ENCODE measurements at regions not wholly inside any gene's neighbourhood (a gene's known extent, or its start where the extent isn't known, plus 50 kb on each side); places are given as distances from the start of the nearest gene placed in this dataset.

DNA sequence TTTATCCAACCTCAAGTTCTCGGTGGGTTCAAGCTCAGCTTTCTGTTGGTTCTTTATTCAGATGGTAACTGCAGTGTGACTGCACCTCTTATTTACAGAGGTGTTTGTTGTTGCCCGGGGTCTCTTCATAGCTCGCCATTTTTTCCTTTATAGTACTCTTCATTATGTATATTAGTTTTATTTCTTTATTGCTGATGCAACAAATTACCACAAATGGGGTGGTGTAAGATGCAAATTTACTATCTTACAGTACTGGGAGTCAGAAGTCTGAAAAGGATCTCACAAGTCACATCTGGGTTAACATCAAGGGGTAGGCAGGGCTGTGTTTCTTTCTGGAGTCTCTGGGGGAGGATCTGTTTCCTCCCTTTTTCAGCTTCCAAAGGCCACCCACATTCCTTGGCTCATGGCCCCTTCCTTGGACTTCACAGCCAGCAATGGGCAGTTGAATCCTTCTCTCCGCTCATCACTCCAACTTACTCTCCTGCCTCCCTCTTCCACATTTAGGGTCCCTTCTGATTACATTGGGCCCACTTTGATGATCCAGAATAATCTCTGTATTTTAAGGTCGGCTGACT lies 241.2 kb downstream of the HAPSTR1 start:
- Mint-ChIP-seq H3K4me3 (ENCODE audit: low read depth, unreplicated experiment) (no peak overlapping the region), H3K9me3 (ENCODE audit: low read depth, unreplicated experiment) (peaks cover 3% of the 10 kb centered on the region), H3K36me3 (ENCODE audit: insufficient read depth, unreplicated experiment) (no peaks in the 10 kb centered on the region), H3K27ac (ENCODE audit: unreplicated experiment) (no peak overlapping the region), H3K27me3 (ENCODE audit: unreplicated experiment) (peaks cover 29% of the 10 kb centered on the region), H3K4me1 (ENCODE audit: low read depth, unreplicated experiment) (peaks cover 9% of the 10 kb centered on the region)
- no TSS peak for BruUV-seq (replicated peaks)
- TF ChIP-seq, protein P1, sequence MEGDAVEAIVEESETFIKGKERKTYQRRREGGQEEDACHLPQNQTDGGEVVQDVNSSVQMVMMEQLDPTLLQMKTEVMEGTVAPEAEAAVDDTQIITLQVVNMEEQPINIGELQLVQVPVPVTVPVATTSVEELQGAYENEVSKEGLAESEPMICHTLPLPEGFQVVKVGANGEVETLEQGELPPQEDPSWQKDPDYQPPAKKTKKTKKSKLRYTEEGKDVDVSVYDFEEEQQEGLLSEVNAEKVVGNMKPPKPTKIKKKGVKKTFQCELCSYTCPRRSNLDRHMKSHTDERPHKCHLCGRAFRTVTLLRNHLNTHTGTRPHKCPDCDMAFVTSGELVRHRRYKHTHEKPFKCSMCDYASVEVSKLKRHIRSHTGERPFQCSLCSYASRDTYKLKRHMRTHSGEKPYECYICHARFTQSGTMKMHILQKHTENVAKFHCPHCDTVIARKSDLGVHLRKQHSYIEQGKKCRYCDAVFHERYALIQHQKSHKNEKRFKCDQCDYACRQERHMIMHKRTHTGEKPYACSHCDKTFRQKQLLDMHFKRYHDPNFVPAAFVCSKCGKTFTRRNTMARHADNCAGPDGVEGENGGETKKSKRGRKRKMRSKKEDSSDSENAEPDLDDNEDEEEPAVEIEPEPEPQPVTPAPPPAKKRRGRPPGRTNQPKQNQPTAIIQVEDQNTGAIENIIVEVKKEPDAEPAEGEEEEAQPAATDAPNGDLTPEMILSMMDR (IDR thresholded peaks at IDR 0.05; ENCODE audit: unreplicated experiment): no peak
- CTCF ChIA-PET: interaction anchor here (0.6 kb wide), 1 partner anchor 92 kb away, joined by 7 read pairs; no protein-coding TSS in a partner anchor
- no peak for DNase-seq
- intact Hi-C loops (cut with micrococcal nuclease; ENCODE audit: unreplicated experiment): no loop called here

DNA sequence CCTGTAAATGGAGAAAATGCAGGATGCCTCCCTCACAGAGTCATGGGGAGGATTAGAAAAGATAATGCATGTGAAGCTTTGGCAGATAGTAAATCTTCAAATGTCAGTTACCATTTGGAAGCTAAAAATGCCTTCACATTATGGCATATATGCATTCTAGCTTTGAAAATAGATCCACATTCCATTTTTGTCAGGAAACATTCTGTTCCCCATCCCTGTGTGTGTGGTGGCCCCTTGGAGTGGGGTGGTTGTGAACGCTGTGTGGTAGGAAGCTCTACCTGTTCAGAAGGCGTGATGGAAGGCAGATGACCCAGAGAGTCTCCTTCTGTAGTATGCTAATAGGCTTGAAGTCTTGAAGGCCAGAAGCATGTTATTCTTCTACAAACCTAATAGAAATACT lies 242.0 kb downstream of the HAPSTR1 start:
- H3K27ac Mint-ChIP-seq (ENCODE audit: unreplicated experiment): no peak overlapping the region
- intact Hi-C loops (cut with micrococcal nuclease; ENCODE audit: unreplicated experiment): no loop called here
- DNase-seq: no peak
- peaks cover 2% of the 10 kb centered on the region for H3K4me1 Mint-ChIP-seq (ENCODE audit: low read depth, unreplicated experiment)
- H3K36me3 Mint-ChIP-seq (ENCODE audit: insufficient read depth, unreplicated experiment): no peaks in the 10 kb centered on the region
- TF ChIP-seq, protein P1 (IDR thresholded peaks at IDR 0.05; ENCODE audit: unreplicated experiment): no peak
- CTCF ChIA-PET: no interaction called here
- H3K4me3 Mint-ChIP-seq (ENCODE audit: low read depth, unreplicated experiment): no peak overlapping the region
- no TSS peak for BruUV-seq (replicated peaks)
- peaks cover 28% of the 10 kb centered on the region for H3K27me3 Mint-ChIP-seq (ENCODE audit: unreplicated experiment)
- peaks cover 3% of the 10 kb centered on the region for H3K9me3 Mint-ChIP-seq (ENCODE audit: low read depth, unreplicated experiment)

DNA sequence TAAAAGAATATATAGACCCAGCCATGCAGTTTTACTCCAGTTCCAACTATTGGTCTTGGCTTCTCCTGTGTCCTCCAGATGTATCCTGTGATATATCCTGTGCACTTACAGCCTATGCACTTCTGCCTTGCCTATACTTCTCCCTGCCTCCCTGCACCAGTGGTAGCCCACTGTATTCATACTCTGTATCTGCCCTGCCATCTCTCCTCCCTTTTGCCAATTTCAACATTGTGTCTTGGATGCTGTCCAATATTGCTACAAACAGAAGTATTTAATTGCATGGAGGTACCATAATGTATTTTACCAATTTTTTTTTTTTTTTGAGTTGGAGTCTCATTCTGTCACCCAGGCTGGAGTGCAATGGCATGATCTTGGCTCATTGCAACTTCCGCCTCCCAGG lies 242.7 kb downstream of the HAPSTR1 start:
- Mint-ChIP-seq H3K9me3 (ENCODE audit: low read depth, unreplicated experiment) (peaks cover 3% of the 10 kb centered on the region), H3K36me3 (ENCODE audit: insufficient read depth, unreplicated experiment) (no peaks in the 10 kb centered on the region), H3K4me1 (ENCODE audit: low read depth, unreplicated experiment) (no peaks in the 10 kb centered on the region), H3K27me3 (ENCODE audit: unreplicated experiment) (peaks cover 24% of the 10 kb centered on the region), H3K4me3 (ENCODE audit: low read depth, unreplicated experiment) (no peak overlapping the region), H3K27ac (ENCODE audit: unreplicated experiment) (no peak overlapping the region)
- no peak for DNase-seq
- CTCF ChIA-PET: no interaction called here
- intact Hi-C loops (cut with micrococcal nuclease; ENCODE audit: unreplicated experiment): no loop called here
- BruUV-seq (replicated peaks): no TSS peak
- TF ChIP-seq, protein P1 (IDR thresholded peaks at IDR 0.05; ENCODE audit: unreplicated experiment): no peak

DNA sequence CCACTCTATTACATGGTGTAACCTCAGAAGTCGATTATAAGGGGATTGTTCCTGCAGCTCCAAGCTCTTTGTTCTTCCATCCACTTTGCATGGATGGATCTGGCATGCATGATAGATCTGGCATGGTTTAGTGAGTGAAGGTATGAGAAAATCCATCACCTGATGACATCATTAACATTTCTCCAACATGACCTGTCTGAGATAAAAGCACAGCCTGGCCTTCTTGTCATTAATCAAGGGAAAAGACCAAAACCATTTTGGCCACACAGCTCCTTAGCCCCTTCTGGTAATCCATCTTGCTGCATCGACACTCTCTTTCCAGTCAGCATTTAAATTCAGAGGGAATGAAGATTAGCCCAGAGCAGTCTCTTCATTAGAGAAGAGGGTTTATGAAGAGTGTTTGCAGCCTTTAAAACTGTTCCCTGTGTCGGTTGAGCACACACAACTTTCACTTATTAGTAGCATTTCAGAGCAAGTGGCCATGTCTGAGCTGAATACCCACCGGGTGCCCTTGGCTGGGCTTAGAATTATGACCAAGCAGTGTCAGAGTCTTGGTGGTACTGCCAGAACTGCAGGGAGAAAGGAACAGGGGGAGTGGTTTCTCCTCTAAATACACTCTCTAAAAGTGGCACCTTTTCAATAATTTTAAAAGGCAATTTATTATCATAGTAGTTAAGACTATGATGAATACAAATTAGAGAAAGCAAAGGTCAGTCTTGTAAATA lies 246.0 kb downstream of the HAPSTR1 start:
- Mint-ChIP-seq H3K27me3 (ENCODE audit: unreplicated experiment) (peaks cover 11% of the 10 kb centered on the region), H3K36me3 (ENCODE audit: insufficient read depth, unreplicated experiment) (no peaks in the 10 kb centered on the region), H3K27ac (ENCODE audit: unreplicated experiment) (no peak overlapping the region), H3K4me3 (ENCODE audit: low read depth, unreplicated experiment) (no peak overlapping the region), H3K4me1 (ENCODE audit: low read depth, unreplicated experiment) (no peaks in the 10 kb centered on the region), H3K9me3 (ENCODE audit: low read depth, unreplicated experiment) (peaks cover 3% of the 10 kb centered on the region)
- TF ChIP-seq, protein P1 (IDR thresholded peaks at IDR 0.05; ENCODE audit: unreplicated experiment): no peak
- CTCF ChIA-PET: no interaction called here
- intact Hi-C loops (cut with micrococcal nuclease; ENCODE audit: unreplicated experiment): no loop called here
- DNase-seq: no peak
- BruUV-seq (replicated peaks): no TSS peak

All from Calu3 (cell line).